Mammary epithelial cell (primary cell): ENCODE measurements at regions not wholly inside any gene's neighbourhood (a gene's known extent, or its start where the extent isn't known, plus 50 kb on each side); places are given as distances from the start of the nearest gene placed in this dataset.

Source experiments
- EZH2 ChIP-seq: IDR thresholded peaks from 2 replicates; pipeline ENCODE4 v1.6.1; 2012; ENCODE audit warnings: low read length, inconsistent platforms, borderline replicate concordance
- TF ChIP-seq, protein P1 (sequence below), 2 donors: IDR thresholded peaks in 1 of 2; conservative IDR thresholded peaks in 1 of 2; 2 replicates each; pipeline ENCODE4 v1.5.1; 2011 to 2012; ENCODE audit warnings: inconsistent platforms in 2 of 2, low read length in 2 of 2, mild to moderate bottlenecking in 2 of 2, control low read depth in 1 of 2, low read depth in 1 of 2; ENCODE audit not compliant: insufficient read depth in 1 of 2; ENCODE audit errors: extremely low read depth in 1 of 2

DNA sequence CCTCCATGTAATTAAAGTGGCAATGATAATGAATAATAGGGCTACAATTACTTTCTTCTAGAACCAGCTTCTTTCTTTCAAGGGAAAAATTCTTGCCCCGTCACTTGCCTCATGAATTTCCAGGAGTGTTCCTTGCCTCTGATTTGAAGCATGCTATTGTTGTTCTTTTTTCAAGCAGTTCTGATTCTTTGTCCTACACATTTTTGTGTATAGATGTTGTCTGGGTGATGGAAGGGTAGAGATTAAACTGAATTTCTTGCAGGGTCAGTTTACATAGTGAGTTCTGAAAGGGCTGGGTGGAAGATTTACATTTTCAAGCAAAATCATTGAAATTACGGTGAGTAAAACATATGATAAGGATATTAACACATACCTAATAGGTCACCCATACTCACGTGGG is 107.0 kb upstream of the TENM3 start:
- TF ChIP-seq, protein P1, sequence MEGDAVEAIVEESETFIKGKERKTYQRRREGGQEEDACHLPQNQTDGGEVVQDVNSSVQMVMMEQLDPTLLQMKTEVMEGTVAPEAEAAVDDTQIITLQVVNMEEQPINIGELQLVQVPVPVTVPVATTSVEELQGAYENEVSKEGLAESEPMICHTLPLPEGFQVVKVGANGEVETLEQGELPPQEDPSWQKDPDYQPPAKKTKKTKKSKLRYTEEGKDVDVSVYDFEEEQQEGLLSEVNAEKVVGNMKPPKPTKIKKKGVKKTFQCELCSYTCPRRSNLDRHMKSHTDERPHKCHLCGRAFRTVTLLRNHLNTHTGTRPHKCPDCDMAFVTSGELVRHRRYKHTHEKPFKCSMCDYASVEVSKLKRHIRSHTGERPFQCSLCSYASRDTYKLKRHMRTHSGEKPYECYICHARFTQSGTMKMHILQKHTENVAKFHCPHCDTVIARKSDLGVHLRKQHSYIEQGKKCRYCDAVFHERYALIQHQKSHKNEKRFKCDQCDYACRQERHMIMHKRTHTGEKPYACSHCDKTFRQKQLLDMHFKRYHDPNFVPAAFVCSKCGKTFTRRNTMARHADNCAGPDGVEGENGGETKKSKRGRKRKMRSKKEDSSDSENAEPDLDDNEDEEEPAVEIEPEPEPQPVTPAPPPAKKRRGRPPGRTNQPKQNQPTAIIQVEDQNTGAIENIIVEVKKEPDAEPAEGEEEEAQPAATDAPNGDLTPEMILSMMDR (conservative IDR thresholded peaks at IDR 0.05 in 1 of 2, IDR thresholded peaks at IDR 0.05 in 1 of 2; ENCODE audit: extremely low read depth in 1 of 2, insufficient read depth in 1 of 2, low read depth in 1 of 2, low read length in 2 of 2): no peak
- TF ChIP-seq EZH2: no peak
